A549 (cell line): ENCODE measurements at regions not wholly inside any gene's neighbourhood (a gene's known extent, or its start where the extent isn't known, plus 50 kb on each side); places are given as distances from the start of the nearest gene placed in this dataset.

Experiments
- ATAC-seq, 2 experiments: fragments of 200-7000 bp in 1 of 2; fragments of >200 bp in 1 of 2; cut with Nextera tagmentation in 1 of 2; cut with Tn5 transposase in 1 of 2; 3 replicates each; pipeline versions ENCODE4 v1.8.0 to v1.9.1; 2018 to 2020; ENCODE audit warnings: mild to moderate bottlenecking in 1 of 2, moderate library complexity in 1 of 2
- CTCF ChIA-PET: fragments of 300-600 bp; sonication (Branson Sonifier 250); formaldehyde crosslinking; extraction: SDS; loops from one replicate; lab custom pipeline; 2021; ENCODE audit warnings: antibody characterized with exemption, inconsistent platforms; lab: Yijun Ruan, JAX
- POLR2A ChIA-PET: fragments of 350-600 bp; formaldehyde crosslinking; extraction: SDS; loops from one replicate; lab custom pipeline; 2021; ENCODE audit warnings: antibody characterized with exemption, inconsistent platforms; lab: Yijun Ruan, JAX
- DNase-seq, 2 experiments: peaks; one replicate each; pipeline versions ENCODE4 v3.0.0 to v3.0.0-alpha.2; 2011 to 2016; ENCODE audit warnings: low read depth in 1 of 2, low spot score in 1 of 2
- FAIRE-seq: peaks from 2 replicates; lab custom pipeline; 2011; peaks lifted over from hg19 to GRCh38; lab: Jason Lieb, UNC
- H3K27ac ChIP-seq, 2 experiments: fragments of >200 bp; sonication (Bioruptor Twin); formaldehyde crosslinking; 3 replicates each; pipeline ENCODE4 v1.5.1; 2016 to 2017
- H3K4me1 ChIP-seq: fragments of >200 bp; sonication (Bioruptor Twin); formaldehyde crosslinking; 3 replicates; pipeline ENCODE4 v1.6.1; 2016
- H3K4me2 ChIP-seq: fragments of >200 bp; sonication (Bioruptor Twin); formaldehyde crosslinking; 3 replicates; pipeline ENCODE4 v1.6.1; 2016
- H3K4me3 ChIP-seq: fragments of >200 bp; sonication (Bioruptor Twin); formaldehyde crosslinking; 3 replicates; pipeline ENCODE4 v1.5.1; 2016
- H3K9me3 ChIP-seq: fragments of >200 bp; sonication (Bioruptor Twin); formaldehyde crosslinking; 3 replicates; pipeline ENCODE4 v1.6.1; 2016
- ATOH8 ChIP-seq: fragments of 250-450 bp; sonication (Bioruptor Pico); IDR thresholded peaks from 2 replicates; pipeline ENCODE4 v1.5.0; 2020; ENCODE audit warnings: low read depth, mild to moderate bottlenecking, moderate library complexity
- BCL3 ChIP-seq: fragments of >200 bp; sonication (Bioruptor Twin); formaldehyde crosslinking; IDR thresholded peaks from 3 replicates; pipeline ENCODE4 v1.6.1; 2016
- CBX2 ChIP-seq: fragments of 200-600 bp; sonication (generic); IDR thresholded peaks from 2 replicates; pipeline ENCODE4 v1.6.1; 2016; ENCODE audit warnings: low read depth, mild to moderate bottlenecking, borderline replicate concordance
- CBX8 ChIP-seq: fragments of 200-600 bp; sonication (generic); IDR thresholded peaks from 2 replicates; pipeline ENCODE4 v1.6.1; 2016
- CTCF ChIP-seq: fragments of >200 bp; sonication (Bioruptor Twin); formaldehyde crosslinking; IDR thresholded peaks from 3 replicates; pipeline ENCODE4 v1.5.1; 2016
- E2F6 ChIP-seq: IDR thresholded peaks from 2 replicates; pipeline ENCODE4 v1.6.1; 2012; ENCODE audit warnings: low read depth, borderline replicate concordance
- ELK1 ChIP-seq: fragments of 150-350 bp; IDR thresholded peaks from 2 replicates; pipeline ENCODE4 v1.6.1; 2014; ENCODE audit warnings: low read depth, mild to moderate bottlenecking, low read length
- FOXS1 ChIP-seq: fragments of 250-450 bp; sonication (Bioruptor Pico); IDR thresholded peaks from 2 replicates; pipeline ENCODE4 v1.5.0; 2020; ENCODE audit warnings: mild to moderate bottlenecking, moderate library complexity
- HDAC2 ChIP-seq: fragments of 200-600 bp; sonication (generic); IDR thresholded peaks from 2 replicates; pipeline ENCODE4 v1.6.1; 2016
- HES2 ChIP-seq: fragments of >200 bp; sonication (Bioruptor Twin); formaldehyde crosslinking; IDR thresholded peaks from 2 replicates; pipeline ENCODE4 v1.6.1; 2016
- HOXB13 ChIP-seq: fragments of 250-450 bp; sonication (Bioruptor Pico); IDR thresholded peaks from 2 replicates; pipeline ENCODE4 v1.5.0; 2020; ENCODE audit warnings: low read depth, mild to moderate bottlenecking, moderate library complexity
- JUNB ChIP-seq: fragments of >200 bp; sonication (Bioruptor Twin); formaldehyde crosslinking; IDR thresholded peaks from 2 replicates; pipeline ENCODE4 v1.6.1; 2016
- KDM1A ChIP-seq: fragments of 200-600 bp; sonication (generic); IDR thresholded peaks from 2 replicates; pipeline ENCODE4 v1.6.1; 2016; ENCODE audit warnings: low read depth, mild to moderate bottlenecking
- MAFK ChIP-seq: fragments of 450-650 bp; IDR thresholded peaks from 2 replicates; pipeline ENCODE4 v1.6.1; 2014; ENCODE audit not compliant: partially characterized antibody
- MAZ ChIP-seq: fragments of 150-350 bp; IDR thresholded peaks from 2 replicates; pipeline ENCODE4 v1.6.1; 2014; ENCODE audit warnings: antibody characterized with exemption, low read depth, low read length, borderline replicate concordance
- MYC ChIP-seq: IDR thresholded peaks from 2 replicates; pipeline ENCODE4 v1.6.1; 2012; ENCODE audit warnings: mild to moderate bottlenecking, inconsistent platforms, low read length, improper control_type of control experiment, borderline replicate concordance
- PBX3 ChIP-seq: IDR thresholded peaks from 2 replicates; pipeline ENCODE4 v1.6.1; 2012
- PHF8 ChIP-seq: fragments of 200-600 bp; sonication (generic); IDR thresholded peaks from 2 replicates; pipeline ENCODE4 v1.6.1; 2016; ENCODE audit warnings: low read depth, mild to moderate bottlenecking, antibody characterized with exemption, moderate library complexity, borderline replicate concordance
- POLR2A ChIP-seq: IDR thresholded peaks from 2 replicates; pipeline ENCODE4 v1.6.1; 2012; ENCODE audit warnings: mild to moderate bottlenecking, low read length
- RAD21 ChIP-seq, 2 experiments: fragments of >200 bp in 1 of 2; sonication (Bioruptor Twin) in 1 of 2; formaldehyde crosslinking in 1 of 2; IDR thresholded peaks in 1 of 2; conservative IDR thresholded peaks in 1 of 2; 2 replicates in 1 of 2; 3 replicates in 1 of 2; pipeline ENCODE4 v1.6.1; 2012 to 2018; ENCODE audit warnings: inconsistent platforms in 1 of 2
- REST ChIP-seq: fragments of 200-600 bp; sonication (generic); IDR thresholded peaks from 2 replicates; pipeline ENCODE4 v1.6.1; 2016; ENCODE audit warnings: antibody characterized with exemption, mild to moderate bottlenecking, moderate library complexity
- SREBF2 ChIP-seq: fragments of 450-650 bp; IDR thresholded peaks from 2 replicates; pipeline ENCODE4 v1.6.1; 2014; ENCODE audit warnings: mild to moderate bottlenecking, moderate library complexity
- WGBS: methylation state at CpG from one replicate; pipeline ENCODE4 v1.1.6; 2017; ENCODE audit errors: missing lambda C conversion rate; 5-methylcytosine and 5-hydroxymethylcytosine counted together

- DNase-seq (no peak), ATAC-seq (no peak), FAIRE-seq (no peak)
- 6% methylated on average over 5 of the region's 5 CpGs for WGBS
- ChIA-PET CTCF (interaction anchor here (0.6 to 1.0 kb wide), 4 partner anchors 20 to 203 kb away, joined by 3 to 5 read pairs (median 3); no protein-coding TSS in a partner anchor), POLR2A (no interaction called here)
- no peak overlapping the region for H3K4me3 ChIP-seq
- no peak overlapping the region for H3K4me2 ChIP-seq
- H3K9me3 ChIP-seq, result no peaks in the 10 kb centered on the region
- TF ChIP-seq FOXS1 (CRISPR knock-in tag), result no peak
- no peak for TF ChIP-seq E2F6
- TF ChIP-seq POLR2A, result no peak
- no peak for TF ChIP-seq PBX3
- TF ChIP-seq ELK1, result no peak
- no peak for TF ChIP-seq BCL3
- no peak for TF ChIP-seq JUNB
- no peak for TF ChIP-seq PHF8
- no peak for TF ChIP-seq RAD21 (conservative IDR thresholded peaks at IDR 0.05 in 1 of 2, IDR thresholded peaks at IDR 0.05 in 1 of 2)
- TF ChIP-seq ATOH8, result no peak
- no peak for TF ChIP-seq MAFK
- no peaks in the 10 kb centered on the region for H3K4me1 ChIP-seq
- H3K27ac ChIP-seq, result no peak overlapping the region
Measured at GRCh38 chr17:14011036-14011692, 58.1 kb upstream of the COX10 start.

- DNase-seq (no peak), ATAC-seq (no peak), FAIRE-seq (no peak)
- H3K4me1 ChIP-seq, result no peaks in the 10 kb centered on the region
- TF ChIP-seq CTCF (no peak), HDAC2 (no peak), HES2 (no peak), MAZ (no peak), PHF8 (no peak), SREBF2 (no peak), MYC (no peak), KDM1A (no peak), JUNB (no peak), CBX2 (no peak), REST (no peak), ELK1 (no peak), HOXB13 (CRISPR knock-in tag) (no peak), CBX8 (no peak)
- WGBS, result 42% methylated on average over 4 of the region's 4 CpGs
- H3K4me3 ChIP-seq, result no peak overlapping the region
- ChIA-PET POLR2A (no interaction called here), CTCF (interaction anchor here (0.6 kb wide), 1 partner anchor 23 kb away, joined by 3 read pairs; no protein-coding TSS in a partner anchor)
- no peak overlapping the region for H3K4me2 ChIP-seq
- H3K9me3 ChIP-seq, result no peaks in the 10 kb centered on the region
- no peak overlapping the region for H3K27ac ChIP-seq
Measured at GRCh38 chr17:14011740-14012405, 57.4 kb upstream of the COX10 start.
